Myocyte (in vitro differentiated cells): ENCODE measurements at regions not wholly inside any gene's neighbourhood (a gene's known extent, or its start where the extent isn't known, plus 50 kb on each side); places are given as distances from the start of the nearest gene placed in this dataset.

Source experiments
- DNase-seq: peaks from one replicate; pipeline ENCODE4 v3.0.0-alpha.2; 2012; ENCODE audit warnings: low read depth

DNA sequence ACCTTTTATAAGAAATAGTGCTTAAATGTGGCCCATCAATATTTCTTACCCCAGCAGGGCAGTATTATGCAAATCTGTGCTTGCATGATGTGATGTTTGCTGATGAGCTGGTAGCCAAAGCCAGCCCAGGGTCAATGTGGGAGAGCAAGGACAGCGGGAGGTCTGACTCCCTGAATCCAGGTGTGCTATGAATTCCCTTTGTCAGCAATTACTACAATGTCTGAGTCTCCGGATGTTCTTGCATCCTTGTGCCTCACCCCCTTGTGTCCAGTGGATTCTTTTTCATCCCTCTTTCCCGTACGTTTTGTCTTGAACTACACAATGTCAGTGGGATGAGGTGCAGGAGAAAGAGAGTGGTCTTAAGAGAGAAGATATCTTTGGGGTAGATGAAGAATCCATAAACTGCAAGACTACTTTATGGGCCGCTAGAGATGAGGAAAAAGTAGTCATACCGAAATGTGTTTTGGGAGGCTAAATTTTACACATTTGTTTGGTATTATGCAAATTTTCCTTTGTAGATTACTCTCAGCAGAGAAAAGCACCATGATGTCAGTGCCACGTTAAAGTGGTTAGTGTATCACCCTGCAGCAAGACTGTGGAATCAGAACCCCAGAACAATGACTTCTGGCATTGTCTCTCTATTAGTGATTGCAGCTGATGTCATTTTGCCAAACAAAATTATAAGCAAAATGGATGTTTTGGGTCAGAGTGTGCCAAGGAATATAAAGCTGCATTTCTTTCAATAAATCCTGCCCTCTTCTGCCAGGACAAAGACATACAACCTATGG, 53.5 kb upstream of the TSHZ3 start:
- DNase-seq, result no peak

DNA sequence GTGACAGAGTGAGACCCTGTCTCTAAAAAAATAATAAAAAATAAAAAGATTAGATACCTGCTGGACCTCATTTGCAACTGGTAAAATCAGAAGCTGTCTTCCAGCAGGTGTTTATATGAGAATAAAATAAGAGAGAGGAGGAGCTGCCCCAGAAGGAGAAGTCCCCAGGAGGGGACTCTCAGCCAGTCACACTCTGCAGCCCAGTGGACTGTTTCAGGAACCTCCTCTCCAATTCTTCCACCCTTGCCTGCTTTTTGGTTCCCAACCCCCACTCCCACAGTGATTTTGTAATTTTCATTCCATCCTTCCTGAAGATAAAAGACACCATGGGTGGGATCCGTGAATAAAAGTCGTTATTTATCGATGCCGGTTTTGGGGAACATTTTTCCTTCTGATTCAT, 56.9 kb upstream of the TSHZ3 start:
- DNase-seq, result no peak

DNA sequence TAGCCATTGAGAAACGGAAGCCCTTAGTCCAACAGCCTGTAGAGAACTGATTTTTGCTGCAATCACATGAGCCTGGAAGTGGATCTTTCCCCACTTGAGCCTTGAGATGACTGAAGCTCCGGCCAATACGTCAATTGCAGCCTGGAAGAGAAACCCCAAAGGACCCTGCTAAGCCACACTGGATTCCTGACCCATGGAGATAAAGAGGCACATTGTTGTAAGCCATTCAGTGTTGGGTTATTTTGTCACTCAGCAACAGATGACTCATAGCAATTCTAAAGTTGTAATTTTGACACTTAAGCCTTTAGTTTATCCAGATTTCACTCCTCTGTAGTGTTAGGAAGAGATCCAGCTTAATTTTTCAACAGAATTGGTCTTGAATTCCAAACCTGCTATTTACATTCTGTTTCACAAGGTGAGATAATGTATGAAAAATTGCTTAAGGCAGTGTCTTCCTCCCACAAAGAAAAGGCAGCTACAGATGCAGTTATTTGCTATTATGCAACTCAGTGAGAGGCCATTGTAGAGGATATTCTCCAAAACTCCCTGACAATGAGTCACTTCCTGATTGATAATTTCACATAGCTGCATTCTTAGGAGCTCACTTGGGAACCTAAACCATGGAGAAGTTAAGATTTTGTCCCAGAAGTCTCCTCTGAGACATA, 59.4 kb upstream of the TSHZ3 start:
- DNase-seq, result peak; percentile 75

DNA sequence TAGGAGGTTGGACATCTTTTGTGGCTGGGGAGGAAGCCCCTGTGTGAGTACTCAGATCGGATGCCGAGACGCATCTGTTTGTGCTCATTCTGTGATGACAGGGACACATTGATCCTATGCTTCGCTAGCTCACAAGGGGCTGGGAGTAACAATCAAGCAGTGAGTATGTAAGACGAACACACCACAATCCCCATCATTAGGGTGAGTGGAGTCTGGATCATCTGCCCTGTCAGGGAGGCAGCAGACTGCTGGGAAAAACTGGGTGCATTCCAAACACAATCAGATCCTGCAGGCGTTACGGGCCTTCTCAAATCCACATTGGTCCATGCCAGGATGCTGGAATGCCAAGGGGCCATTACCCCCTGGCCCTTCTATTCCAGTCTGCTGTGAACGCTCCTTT, 64.1 kb upstream of the TSHZ3 start:
- no peak for DNase-seq

DNA sequence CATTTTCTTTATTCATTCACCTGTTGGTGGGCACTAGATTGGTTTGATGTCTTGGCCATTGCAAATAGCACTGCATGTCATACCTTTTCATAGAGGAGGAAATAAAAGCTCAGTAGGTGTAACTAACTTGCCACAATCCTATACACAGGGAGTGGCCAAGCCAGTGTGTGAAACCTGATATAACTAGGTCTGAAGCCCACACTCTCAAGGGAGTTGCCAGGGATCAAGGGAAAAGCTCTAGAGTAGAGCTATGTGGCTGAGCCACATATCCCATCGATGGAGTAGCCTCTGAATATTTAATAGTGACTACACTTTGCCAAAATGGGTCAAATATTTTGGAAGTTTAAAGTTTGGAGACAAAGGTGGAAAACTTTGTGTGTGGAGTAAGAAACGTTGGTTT, 66.1 kb upstream of the TSHZ3 start:
- DNase-seq, result no peak

DNA sequence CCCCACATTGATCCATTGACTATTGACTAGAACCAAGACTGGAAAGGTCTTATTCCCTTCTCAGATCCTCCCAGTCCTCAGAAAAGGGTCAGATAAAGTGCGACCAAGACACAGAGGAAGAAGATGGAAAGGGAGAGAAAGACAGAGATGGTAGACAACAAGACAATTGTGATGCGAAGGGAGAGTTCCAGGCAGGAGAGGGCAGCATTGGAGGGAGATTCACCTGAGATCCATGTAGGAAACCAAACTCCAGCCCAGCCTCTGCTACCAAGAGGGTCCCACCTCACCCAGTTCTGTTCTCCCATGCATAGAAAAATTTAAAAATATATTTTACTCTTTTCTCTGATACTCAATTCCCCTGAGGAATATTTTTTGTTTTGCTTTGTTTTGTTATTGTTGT, 67.3 kb upstream of the TSHZ3 start:
- no peak for DNase-seq

DNA sequence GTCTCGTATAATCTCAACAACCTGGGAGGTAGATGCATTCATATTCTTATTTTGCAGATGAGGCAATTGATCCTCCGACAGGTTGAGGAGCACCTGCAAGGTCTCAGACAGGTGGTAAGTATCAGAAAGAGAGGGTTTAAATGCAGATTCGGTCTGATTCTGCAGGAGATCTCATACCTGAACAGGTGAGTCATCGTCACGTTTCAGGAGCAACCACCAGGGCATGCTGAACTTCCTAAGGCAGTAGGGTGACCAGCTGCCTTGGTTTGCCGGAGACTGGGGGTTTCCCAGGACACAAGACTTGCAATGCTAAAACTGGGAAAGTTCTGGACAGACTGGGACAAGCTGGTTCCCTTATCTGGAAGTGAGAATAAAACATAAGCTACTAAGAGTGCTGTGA, 68.8 kb upstream of the TSHZ3 start:
- DNase-seq, result no peak

DNA sequence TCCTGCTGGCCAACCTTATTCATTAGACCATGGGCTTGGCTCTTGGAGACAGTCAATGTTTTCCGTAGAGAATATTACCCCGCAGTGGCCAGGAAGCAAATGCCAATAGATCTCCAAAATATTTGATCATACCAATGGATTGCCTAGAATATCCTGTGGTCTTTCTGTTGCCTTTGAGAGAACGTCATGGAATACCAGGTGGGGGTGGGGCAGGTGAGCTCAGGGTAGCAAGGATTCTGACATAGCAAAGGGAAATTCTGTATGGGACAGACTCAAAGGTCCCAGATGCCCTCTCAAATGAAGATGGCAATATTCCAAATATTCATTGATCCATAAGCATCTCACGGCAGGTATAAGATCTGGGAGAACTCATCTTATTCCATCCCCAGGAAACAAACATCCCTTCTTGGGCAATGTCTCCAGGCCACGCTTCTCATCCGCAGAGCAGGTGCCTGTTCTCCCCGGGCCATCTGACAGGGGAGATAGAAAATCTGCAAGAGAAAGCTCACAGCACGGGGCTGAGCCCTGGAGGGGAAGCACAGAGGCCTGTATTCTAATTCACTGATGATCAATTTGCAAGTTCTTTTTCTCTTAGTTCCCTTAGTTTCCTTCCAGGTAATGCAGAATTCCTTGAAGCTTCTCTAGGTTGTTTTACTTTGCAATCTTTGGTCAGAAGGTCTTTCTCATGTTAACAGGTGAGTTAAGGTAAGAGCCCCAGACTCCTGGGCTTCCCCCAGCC, 69.6 kb upstream of the TSHZ3 start:
- DNase-seq, result no peak

DNA sequence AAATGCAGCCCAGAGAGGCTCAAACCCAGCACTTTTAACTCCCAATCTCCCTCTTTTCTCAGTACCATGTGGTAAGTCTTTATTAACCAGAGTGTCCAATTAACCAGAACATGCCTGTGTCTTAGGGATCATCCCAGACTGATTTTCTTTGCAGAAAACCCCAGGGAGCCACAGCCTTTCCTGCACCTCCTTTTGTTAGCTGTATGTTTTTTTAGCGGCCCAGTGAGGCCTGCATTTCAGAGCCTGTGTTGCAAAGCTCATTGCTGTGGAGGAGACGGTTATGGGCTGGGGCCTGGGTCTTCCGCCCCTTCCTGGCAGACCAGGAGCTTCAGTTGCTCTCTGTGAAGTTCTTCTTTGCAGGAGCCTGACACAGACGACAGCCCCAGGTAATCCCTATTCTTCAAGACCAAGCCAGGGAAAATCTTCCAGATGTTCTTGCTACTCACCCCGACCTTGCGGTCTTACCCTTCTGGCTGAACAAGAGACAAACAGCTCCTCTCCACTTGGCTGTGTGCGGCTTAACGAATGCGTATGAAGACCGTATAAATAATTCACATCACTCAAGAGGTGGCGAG, 70.7 kb upstream of the TSHZ3 start:
- DNase-seq, result no peak

DNA sequence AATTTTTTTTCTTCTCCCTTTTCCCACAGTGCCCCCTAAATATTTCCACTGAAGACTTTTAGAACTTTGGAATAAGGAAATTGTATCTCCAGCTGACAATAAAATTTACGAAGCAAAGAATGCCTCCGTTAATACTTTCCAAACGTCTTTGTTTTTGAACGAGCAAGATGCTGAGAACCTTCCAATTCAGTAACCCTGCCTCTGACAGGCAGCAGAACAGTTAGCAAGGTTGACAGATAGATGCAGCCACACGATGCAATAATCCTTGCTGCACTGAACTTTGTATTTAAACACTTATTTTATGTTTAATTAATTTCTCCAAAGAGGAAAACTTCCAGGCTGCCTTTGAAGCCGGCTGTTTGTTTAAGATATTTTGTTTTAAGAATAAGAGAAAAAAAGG, 71.8 kb upstream of the TSHZ3 start:
- DNase-seq, result no peak

DNA sequence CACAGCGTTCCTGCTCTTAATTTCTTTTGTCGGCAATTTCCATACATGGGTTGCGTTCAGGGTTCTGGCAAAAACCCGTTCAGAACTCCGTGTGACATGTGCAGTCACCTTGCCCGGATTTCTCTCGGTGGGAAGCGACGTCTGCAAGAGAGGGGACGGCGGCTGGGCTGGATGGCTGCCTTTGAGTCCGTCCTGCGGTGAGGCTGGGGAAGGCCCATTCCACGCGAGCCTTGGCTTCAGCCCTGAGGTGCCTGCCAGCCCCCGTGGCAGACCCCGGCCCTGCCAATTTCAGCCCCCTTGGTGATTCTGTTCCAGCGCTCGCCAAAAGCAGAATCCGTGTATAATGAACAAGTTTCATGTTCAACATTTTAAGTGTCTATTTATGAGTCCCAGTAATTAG, 72.6 kb upstream of the TSHZ3 start:
- DNase-seq, result no peak

DNA sequence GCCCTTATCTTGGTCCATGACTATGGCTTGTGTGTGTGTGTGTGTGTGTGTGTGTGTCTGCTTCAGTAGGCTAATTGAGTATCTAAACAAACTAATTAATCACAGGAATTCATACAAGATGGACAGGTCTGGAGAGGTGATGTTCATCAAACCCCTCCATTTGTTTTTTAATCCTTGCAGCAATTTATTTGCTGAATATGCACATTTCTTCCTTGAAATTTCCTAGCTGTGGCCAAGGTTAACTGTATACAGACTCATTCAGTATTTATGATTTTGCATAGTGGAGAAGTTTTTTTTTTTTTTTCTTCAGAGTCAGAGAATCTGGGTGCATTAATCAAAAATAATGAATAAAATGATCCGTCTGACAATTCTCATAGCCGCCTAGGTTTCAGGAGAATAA, 74.7 kb upstream of the TSHZ3 start:
- no peak for DNase-seq

DNA sequence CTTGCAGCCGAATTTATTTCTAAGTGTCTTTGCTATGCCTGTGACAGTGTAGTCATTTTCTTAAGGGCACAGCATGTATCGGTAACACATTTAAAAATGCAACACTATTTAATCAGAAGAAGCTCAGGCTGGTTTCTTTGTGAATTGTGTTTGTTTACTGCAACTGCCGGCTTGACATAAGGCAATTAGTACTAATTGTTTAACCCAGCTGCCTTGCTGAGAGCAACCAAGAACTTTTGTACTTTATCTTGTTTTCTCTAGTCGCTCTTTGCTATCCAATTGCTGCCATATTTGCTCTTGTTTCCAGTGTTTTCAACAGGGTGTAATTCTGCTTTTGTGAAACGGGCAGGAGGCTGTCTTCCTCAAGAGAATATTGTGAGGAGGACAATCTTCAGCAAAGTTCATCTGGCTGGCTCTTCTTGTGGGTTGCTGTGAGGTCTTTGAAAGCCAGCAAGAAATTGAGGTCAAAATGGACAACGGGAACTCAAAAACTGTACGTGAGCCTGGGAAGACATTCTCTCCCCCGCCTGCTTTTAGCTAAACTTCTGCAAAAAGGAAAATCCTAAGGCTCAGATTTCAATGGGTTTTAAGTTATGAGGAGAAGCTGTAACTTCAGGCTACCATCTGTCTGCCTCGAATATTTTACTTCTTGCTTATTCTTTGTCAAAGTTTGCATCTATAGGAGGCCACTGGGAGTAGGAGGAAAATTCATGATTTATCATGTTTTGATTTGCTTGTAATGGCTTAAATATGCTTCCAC, 75.8 kb upstream of the TSHZ3 start:
- DNase-seq, result no peak

DNA sequence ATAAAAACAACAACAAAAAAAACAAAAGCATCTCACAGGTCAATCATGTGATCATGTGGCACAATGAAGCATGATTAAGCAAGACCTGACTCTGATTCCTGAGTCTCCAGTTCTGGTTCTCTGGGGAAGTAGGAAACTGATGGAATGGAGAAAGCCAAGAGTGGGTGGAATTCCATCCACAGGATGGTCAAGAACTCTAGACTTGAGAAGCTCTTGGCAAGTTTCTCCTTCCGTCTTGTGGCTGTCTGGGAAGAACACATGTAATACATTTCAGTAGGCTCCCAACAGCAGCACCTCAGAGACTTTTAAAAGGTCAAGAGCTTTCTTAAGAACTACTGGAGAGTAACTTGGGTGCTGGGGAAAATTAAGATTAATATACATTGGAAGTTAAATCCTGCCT, 78.6 kb upstream of the TSHZ3 start:
- no peak for DNase-seq

DNA sequence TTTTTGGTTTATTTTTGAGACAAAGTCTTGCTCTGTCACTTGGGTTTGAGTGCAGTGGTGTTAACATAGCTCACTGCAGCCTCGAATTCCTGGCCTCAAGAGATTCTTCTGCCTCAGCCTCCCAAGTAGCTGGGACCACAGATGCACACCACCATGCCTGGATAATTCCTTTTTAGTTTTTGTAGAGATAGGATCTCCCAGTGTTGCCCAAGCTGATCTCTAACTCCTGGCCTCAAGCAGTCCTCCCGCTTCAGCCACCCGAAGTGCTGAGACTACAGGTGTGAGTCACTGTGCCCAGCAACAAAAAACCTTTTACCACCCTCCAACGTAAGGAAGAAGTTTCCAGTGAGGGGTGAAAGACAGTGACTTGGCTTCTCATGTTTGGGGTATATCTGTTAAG, 81.1 kb upstream of the TSHZ3 start:
- DNase-seq, result no peak

DNA sequence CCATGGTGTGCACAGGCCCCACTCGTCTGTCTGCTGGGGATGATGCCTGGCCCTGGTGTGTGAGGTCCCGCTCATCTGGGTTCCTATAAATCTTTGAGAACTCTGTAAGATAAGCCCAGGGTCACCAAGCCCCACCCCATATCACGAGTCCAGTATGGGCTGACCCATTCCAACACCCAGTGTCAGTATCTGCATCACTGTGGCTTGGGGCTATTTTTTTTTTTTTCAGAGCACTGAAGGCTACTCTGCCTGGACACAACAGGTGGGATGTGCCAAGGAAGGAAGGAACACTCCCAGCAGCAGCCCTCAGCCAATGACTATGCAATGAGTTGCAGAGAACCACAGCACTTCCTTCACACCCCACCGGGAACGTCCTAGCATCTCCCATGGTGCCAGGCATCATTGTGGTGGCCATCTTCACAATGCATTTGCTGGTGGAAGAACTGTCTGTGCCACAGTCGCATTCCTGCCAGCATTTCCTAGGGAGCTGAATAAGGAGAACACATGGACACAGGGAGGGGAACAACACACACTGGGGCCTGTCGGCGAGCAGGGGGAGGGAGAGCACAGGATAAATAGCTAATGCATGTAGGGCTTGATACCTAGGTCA, 83.1 kb upstream of the TSHZ3 start:
- peak; percentile 47 for DNase-seq

DNA sequence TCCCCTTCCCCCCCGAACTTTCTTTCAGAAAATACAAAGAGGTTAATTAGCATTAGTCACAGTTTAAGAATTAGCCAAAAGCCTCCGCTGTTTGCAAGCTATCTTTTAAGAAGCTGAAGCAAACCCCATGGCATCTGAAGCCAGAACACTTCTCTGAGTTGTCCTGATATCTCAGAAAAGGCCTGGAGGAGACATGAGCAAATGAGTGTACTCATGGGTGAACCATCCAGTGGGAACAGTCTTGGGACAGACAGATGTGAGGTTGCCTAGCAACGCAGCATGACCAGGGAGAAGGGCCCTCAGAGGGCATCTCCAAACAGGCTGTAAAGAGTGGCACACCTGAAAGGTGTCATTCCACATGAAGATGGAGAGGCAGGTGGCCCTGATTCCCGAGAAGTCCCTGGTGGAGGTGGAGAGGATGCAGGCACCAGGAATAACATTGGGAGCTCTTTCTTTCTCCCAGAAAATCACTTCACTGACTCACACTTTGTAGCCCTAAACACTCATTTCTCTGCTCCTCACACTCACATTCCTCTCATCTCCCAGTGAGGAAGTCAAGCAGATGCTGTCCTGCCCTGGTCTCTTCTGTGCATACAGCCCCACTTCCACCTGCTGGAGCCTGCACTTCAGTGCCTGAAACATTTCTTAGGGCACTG, 87.0 kb upstream of the TSHZ3 start:
- peak; percentile 70 for DNase-seq

DNA sequence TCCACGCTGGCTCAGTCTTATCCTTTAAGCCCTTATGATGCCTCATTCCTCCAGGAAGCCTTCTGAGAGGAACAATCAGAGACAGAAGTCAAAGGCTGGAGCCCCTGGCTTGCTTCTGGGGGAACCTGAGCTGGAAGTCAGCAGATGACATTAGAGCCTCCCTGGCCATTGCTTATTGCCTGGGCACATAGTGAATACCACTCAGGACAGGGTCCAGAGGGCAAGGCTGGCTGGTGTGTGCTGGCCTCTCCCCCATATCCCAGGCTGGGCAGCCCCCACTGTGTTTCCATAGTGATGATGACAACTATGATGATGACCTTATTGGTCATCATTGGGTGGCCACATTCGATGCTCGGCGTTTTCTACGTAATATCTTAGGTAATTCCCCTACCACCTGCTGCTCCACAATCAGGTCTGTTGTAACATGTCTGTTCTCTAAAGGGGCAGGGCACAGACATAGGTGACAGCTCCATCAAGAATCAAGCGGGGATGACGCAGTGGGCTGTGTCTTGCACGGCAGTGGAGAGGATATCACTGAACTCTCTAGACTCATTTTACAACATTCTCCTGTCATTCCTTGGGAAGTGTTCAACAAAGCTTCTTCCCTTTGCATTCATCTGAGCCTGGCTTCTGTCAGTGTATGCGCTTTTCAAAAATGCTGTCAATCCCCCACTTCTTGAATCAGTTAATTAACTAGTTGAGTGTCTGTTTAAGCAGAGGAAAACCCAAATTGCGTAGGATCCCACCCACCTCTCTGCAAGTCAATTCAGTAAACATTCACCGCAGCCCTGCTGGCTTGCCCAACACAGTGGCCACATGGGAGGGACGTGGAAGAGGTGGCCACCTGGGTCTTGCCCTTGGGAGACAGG, 89.4 kb upstream of the TSHZ3 start:
- no peak for DNase-seq

DNA sequence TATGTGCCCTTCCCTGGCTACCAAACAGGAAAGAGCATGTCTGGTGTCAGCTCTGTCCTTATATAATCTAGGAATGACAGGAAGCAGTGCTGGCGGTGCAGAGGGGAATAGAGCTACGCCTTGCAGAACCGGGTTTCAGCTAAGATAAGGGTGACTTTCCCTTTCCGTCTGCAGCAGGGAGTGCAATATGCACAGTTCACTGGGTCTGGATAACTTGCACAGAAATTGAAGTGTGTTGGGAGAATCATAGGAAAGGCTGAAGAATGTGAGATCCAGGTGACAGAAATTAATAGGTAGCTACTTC, 90.0 kb upstream of the TSHZ3 start:
- DNase-seq, result no peak

DNA sequence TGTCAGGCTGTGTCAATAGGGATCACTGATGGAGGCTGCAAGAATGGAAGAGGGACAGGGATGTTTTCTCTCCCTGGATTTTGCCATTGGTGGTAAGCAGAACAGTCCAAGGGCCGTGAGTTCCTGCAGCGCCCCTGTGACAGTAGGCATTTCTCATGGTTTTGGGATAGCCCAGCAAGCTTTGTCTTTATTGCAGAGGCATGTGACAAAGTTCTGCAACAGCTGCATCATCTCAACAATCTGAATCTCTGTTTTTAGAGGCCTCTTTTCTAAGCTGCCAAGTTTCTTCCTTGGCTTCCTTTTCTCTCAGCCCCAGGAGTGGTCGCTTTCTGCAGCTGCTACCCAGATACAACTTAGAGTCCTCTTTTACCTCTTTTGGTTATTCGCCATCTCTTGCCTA, 95.7 kb upstream of the TSHZ3 start:
- DNase-seq, result peak; percentile 35
